Mesenchymal stem cell (in vitro differentiated cells and primary cell): ENCODE measurements at regions not wholly inside any gene's neighbourhood (a gene's known extent, or its start where the extent isn't known, plus 50 kb on each side); places are given as distances from the start of the nearest gene placed in this dataset.
"Not testable (repeated sequence)": the region's sequence is repeated elsewhere in the genome, so short reads cannot be mapped to it uniquely, and the experiment has no call there.

Experiments
- DNase-seq: peaks from one replicate; pipeline ENCODE4 v3.0.0-alpha.2; 2013
- H2AFZ ChIP-seq: one replicate; pipeline ENCODE4 v1.6.1; 2013; ENCODE audit warnings: low read depth, mild to moderate bottlenecking, control low read depth, inconsistent platforms, low read length, moderate library complexity
- H2AK5ac ChIP-seq: 2 replicates; pipeline ENCODE4 v1.6.1; 2013; ENCODE audit warnings: low read length, moderate library complexity, mild to moderate bottlenecking, inconsistent platforms; ENCODE audit not compliant: severe bottlenecking
- H2BK120ac ChIP-seq: one replicate; pipeline ENCODE4 v1.6.1; 2013; ENCODE audit warnings: low read depth, mild to moderate bottlenecking, inconsistent platforms, low read length, moderate library complexity
- H2BK12ac ChIP-seq, 2 experiments: one replicate each; pipeline ENCODE4 v1.6.1; 2013; ENCODE audit warnings: inconsistent platforms in 2 of 2, low read length in 2 of 2, mild to moderate bottlenecking in 2 of 2, moderate library complexity in 2 of 2, control low read depth in 1 of 2
- H2BK15ac ChIP-seq: one replicate; pipeline ENCODE4 v1.6.1; 2013; ENCODE audit warnings: mild to moderate bottlenecking, low read depth, inconsistent platforms; ENCODE audit not compliant: poor library complexity, severe bottlenecking
- H2BK5ac ChIP-seq: 2 replicates; pipeline ENCODE4 v1.6.1; 2013; ENCODE audit warnings: low read depth, mild to moderate bottlenecking, low read length, control low read depth, inconsistent platforms; ENCODE audit not compliant: poor library complexity, severe bottlenecking
- H3K14ac ChIP-seq, 2 experiments: one replicate each; pipeline ENCODE4 v1.6.1; 2013; ENCODE audit warnings: inconsistent platforms in 2 of 2, low read length in 2 of 2, control low read depth in 1 of 2, mild to moderate bottlenecking in 1 of 2, moderate library complexity in 1 of 2
- H3K18ac ChIP-seq, 2 experiments: one replicate each; pipeline ENCODE4 v1.6.1; 2013; ENCODE audit warnings: inconsistent platforms in 2 of 2, low read length in 2 of 2, control low read depth in 1 of 2, low read depth in 1 of 2, mild to moderate bottlenecking in 1 of 2
- H3K23ac ChIP-seq, 2 experiments: one replicate each; pipeline ENCODE4 v1.6.1; 2013; ENCODE audit warnings: inconsistent platforms in 2 of 2, low read length in 2 of 2, mild to moderate bottlenecking in 2 of 2, moderate library complexity in 2 of 2, control low read depth in 1 of 2
- H3K27ac ChIP-seq: 2 replicates; pipeline ENCODE4 v1.5.1; 2013; ENCODE audit warnings: mild to moderate bottlenecking, moderate library complexity, low read length, control low read depth, inconsistent platforms; ENCODE audit not compliant: poor library complexity, severe bottlenecking
- H3K27me3 ChIP-seq, 2 experiments: 2 replicates each; pipeline versions ENCODE4 v1.6.1 to v1.7.0; 2013; ENCODE audit warnings: low read length in 2 of 2, mild to moderate bottlenecking in 2 of 2, moderate library complexity in 2 of 2, control low read depth in 1 of 2, inconsistent platforms in 1 of 2; ENCODE audit not compliant: control insufficient read depth in 1 of 2, insufficient read depth in 1 of 2
- H3K36me3 ChIP-seq, 2 experiments: 2 replicates each; pipeline versions ENCODE4 v1.6.1 to v1.7.0; 2013; ENCODE audit warnings: low read length in 2 of 2, control low read depth in 1 of 2, inconsistent platforms in 1 of 2, low read depth in 1 of 2, mild to moderate bottlenecking in 1 of 2; ENCODE audit not compliant: insufficient read depth in 2 of 2, control insufficient read depth in 1 of 2
- H3K4ac ChIP-seq, 2 experiments: one replicate each; pipeline ENCODE4 v1.6.1; 2013; ENCODE audit warnings: inconsistent platforms in 2 of 2, low read length in 2 of 2, mild to moderate bottlenecking in 2 of 2, moderate library complexity in 2 of 2, control low read depth in 1 of 2, low read depth in 1 of 2
- H3K4me1 ChIP-seq: 2 replicates; pipeline ENCODE4 v1.6.1; 2013; ENCODE audit warnings: low read depth, low read length, control low read depth; ENCODE audit not compliant: control insufficient read depth, insufficient read depth
- H3K4me2 ChIP-seq: 2 replicates; pipeline ENCODE4 v1.6.1; 2013; ENCODE audit warnings: low read length, mild to moderate bottlenecking, inconsistent platforms; ENCODE audit not compliant: poor library complexity, severe bottlenecking
- H3K4me3 ChIP-seq, 2 experiments: 2 replicates each; pipeline versions ENCODE4 v1.5.1 to v1.7.0; 2013; ENCODE audit warnings: low read length in 2 of 2, mild to moderate bottlenecking in 2 of 2, control low read depth in 1 of 2, low read depth in 1 of 2; ENCODE audit not compliant: insufficient read depth in 1 of 2
- H3K79me1 ChIP-seq: replicated peaks from 2 replicates; pipeline ENCODE4 v1.6.1; 2013; ENCODE audit warnings: mild to moderate bottlenecking, control low read depth, low read length, inconsistent platforms; ENCODE audit not compliant: poor library complexity, severe bottlenecking
- H3K9ac ChIP-seq: 2 replicates; pipeline ENCODE4 v1.7.0; 2013; ENCODE audit warnings: mild to moderate bottlenecking, low read length, moderate library complexity
- H3K9me3 ChIP-seq: 2 replicates; pipeline ENCODE4 v1.7.0; 2013; ENCODE audit warnings: mild to moderate bottlenecking, low read length; ENCODE audit not compliant: control insufficient read depth
- H4K8ac ChIP-seq: one replicate; pipeline ENCODE4 v1.6.1; 2013; ENCODE audit warnings: inconsistent platforms, mild to moderate bottlenecking, low read length, moderate library complexity
- H4K91ac ChIP-seq: one replicate; pipeline ENCODE4 v1.6.1; 2013; ENCODE audit warnings: mild to moderate bottlenecking, low read length, inconsistent platforms
- WGBS: methylation state at CpG from one replicate; pipeline ENCODE4 v1.1.7; 2013; ENCODE audit warnings: mixed read lengths; 5-methylcytosine and 5-hydroxymethylcytosine counted together

GRCh38 chr20:30503204-30503603, 754.3 kb upstream of the DEFB115 start:
- H3K23ac ChIP-seq, H3K27ac ChIP-seq, H3K9me3 ChIP-seq, DNase-seq, H3K9ac ChIP-seq, H3K4me2 ChIP-seq, H4K8ac ChIP-seq, H4K91ac ChIP-seq, H2BK5ac ChIP-seq, H2BK120ac ChIP-seq, H2BK15ac ChIP-seq, H2BK12ac ChIP-seq, H3K4ac ChIP-seq, H3K4me3 ChIP-seq, H3K36me3 ChIP-seq, H2AK5ac ChIP-seq, H3K14ac ChIP-seq, H3K18ac ChIP-seq, H3K79me1 ChIP-seq, H2AFZ ChIP-seq, H3K4me1 ChIP-seq: not testable (repeated sequence)
- 52% methylated on average over 1 of the region's 1 CpG for WGBS
- peaks cover 0 to 15% of the 10 kb centered on the region in 2 experiments for H3K27me3 ChIP-seq

GRCh38 chr20:30503992-30504570, 753.4 kb upstream of the DEFB115 start:
- WGBS: 60% methylated on average over 3 of the region's 3 CpGs
- no peak overlapping the region for H3K4me3 ChIP-seq
- no peak overlapping the region for H2BK120ac ChIP-seq
- no peaks in the 10 kb centered on the region for H3K36me3 ChIP-seq
- H3K27ac ChIP-seq: no peak overlapping the region
- H4K91ac ChIP-seq: no peak overlapping the region
- H3K23ac ChIP-seq: no peak overlapping the region
- H3K18ac ChIP-seq: no peak overlapping the region
- H3K9me3 ChIP-seq: no peaks in the 10 kb centered on the region
- H2AK5ac ChIP-seq: no peak overlapping the region
- H2BK5ac ChIP-seq: no peak overlapping the region
- no peak overlapping the region for H2AFZ ChIP-seq
- peaks cover 0 to 10% of the 10 kb centered on the region in 2 experiments for H3K27me3 ChIP-seq
- no peaks in the 10 kb centered on the region for H3K79me1 ChIP-seq
- no peak for DNase-seq
- no peak overlapping the region for H4K8ac ChIP-seq
- H3K14ac ChIP-seq: no peak overlapping the region
- no peak overlapping the region for H2BK15ac ChIP-seq
- H2BK12ac ChIP-seq: no peak overlapping the region
- H3K4me1 ChIP-seq: no peaks in the 10 kb centered on the region
- H3K4ac ChIP-seq: no peak overlapping the region
- H3K9ac ChIP-seq: no peak overlapping the region
- H3K4me2 ChIP-seq: no peak overlapping the region

GRCh38 chr20:30505566-30505965, 751.9 kb upstream of the DEFB115 start:
- no peak overlapping the region for H3K18ac ChIP-seq
- WGBS: 82% methylated on average over 9 of the region's 9 CpGs
- no peak overlapping the region for H2AK5ac ChIP-seq
- no peaks in the 10 kb centered on the region for H3K4me1 ChIP-seq
- no peaks in the 10 kb centered on the region for H3K36me3 ChIP-seq
- H3K23ac ChIP-seq: no peak overlapping the region
- no peak for DNase-seq
- H3K4me3 ChIP-seq: no peak overlapping the region
- H3K9ac ChIP-seq: no peak overlapping the region
- H2AFZ ChIP-seq: no peak overlapping the region
- no peak overlapping the region for H4K8ac ChIP-seq
- peaks cover 0 to 9% of the 10 kb centered on the region in 2 experiments for H3K27me3 ChIP-seq
- no peak overlapping the region for H3K27ac ChIP-seq
- no peak overlapping the region for H2BK15ac ChIP-seq
- no peaks in the 10 kb centered on the region for H3K9me3 ChIP-seq
- no peak overlapping the region for H2BK5ac ChIP-seq
- no peak overlapping the region for H3K4me2 ChIP-seq
- no peak overlapping the region for H3K14ac ChIP-seq
- no peak overlapping the region for H2BK120ac ChIP-seq
- no peak overlapping the region for H4K91ac ChIP-seq
- H3K79me1 ChIP-seq: no peaks in the 10 kb centered on the region
- H3K4ac ChIP-seq: no peak overlapping the region
- no peak overlapping the region for H2BK12ac ChIP-seq

GRCh38 chr20:30506100-30506499, 751.4 kb upstream of the DEFB115 start:
- no peak overlapping the region for H3K18ac ChIP-seq
- no peak overlapping the region for H2BK5ac ChIP-seq
- no peak overlapping the region for H3K4ac ChIP-seq
- H3K27me3 ChIP-seq: peaks cover 0 to 6% of the 10 kb centered on the region in 2 experiments
- H3K79me1 ChIP-seq: no peaks in the 10 kb centered on the region
- 74% methylated on average over 8 of the region's 18 CpGs for WGBS
- no peak overlapping the region for H4K91ac ChIP-seq
- no peak overlapping the region for H2BK12ac ChIP-seq
- H3K9me3 ChIP-seq: no peaks in the 10 kb centered on the region
- no peak overlapping the region for H3K4me2 ChIP-seq
- no peak overlapping the region for H4K8ac ChIP-seq
- H3K23ac ChIP-seq: no peak overlapping the region
- no peaks in the 10 kb centered on the region for H3K36me3 ChIP-seq
- no peak overlapping the region for H2AFZ ChIP-seq
- no peaks in the 10 kb centered on the region for H3K4me1 ChIP-seq
- no peak for DNase-seq
- H2BK15ac ChIP-seq: no peak overlapping the region
- H2AK5ac ChIP-seq: no peak overlapping the region
- H2BK120ac ChIP-seq: no peak overlapping the region
- H3K14ac ChIP-seq: no peak overlapping the region
- H3K4me3 ChIP-seq: no peak overlapping the region
- no peak overlapping the region for H3K9ac ChIP-seq
- H3K27ac ChIP-seq: no peak overlapping the region
